GM21825 (cell line): ENCODE measurements at regions not wholly inside any gene's neighbourhood (a gene's known extent, or its start where the extent isn't known, plus 50 kb on each side); places are given as distances from the start of the nearest gene placed in this dataset.
"Not testable (repeated sequence)": the region's sequence is repeated elsewhere in the genome, so short reads cannot be mapped to it uniquely, and the experiment has no call there.

Source experiments
- ATAC-seq: cut with Tn5 transposase; IDR thresholded peaks from one replicate; pipeline ENCODE4 v1.9.1; 2021; ENCODE audit warnings: mild to moderate bottlenecking, moderate library complexity; ENCODE audit not compliant: unreplicated experiment

- no peak for ATAC-seq
These were observed 443.1 kb upstream of the FMR1 start for GRCh38 chrX:147468600-147468999.

- no peak for ATAC-seq
These were observed 435.7 kb upstream of the FMR1 start for GRCh38 chrX:147476008-147476407.

GRCh38 chrX:147478899-147479298, 432.8 kb upstream of the FMR1 start:
- ATAC-seq: no peak

- ATAC-seq: no peak
These were observed 426.5 kb upstream of the FMR1 start for GRCh38 chrX:147485207-147485606.

GRCh38 chrX:147494365-147494764, 417.4 kb upstream of the FMR1 start:
- no peak for ATAC-seq

- no peak for ATAC-seq
These were observed 412.9 kb upstream of the FMR1 start for GRCh38 chrX:147498796-147499195.

GRCh38 chrX:147522981-147523380, 388.7 kb upstream of the FMR1 start:
- ATAC-seq: no peak

GRCh38 chrX:147533426-147533825, 378.3 kb upstream of the FMR1 start:
- no peak for ATAC-seq

GRCh38 chrX:147537172-147537571, 374.5 kb upstream of the FMR1 start:
- no peak for ATAC-seq

- ATAC-seq: not testable (repeated sequence)
These were observed 363.7 kb upstream of the FMR1 start for GRCh38 chrX:147548023-147548422.

- no peak for ATAC-seq
These were observed 361.5 kb upstream of the FMR1 start for GRCh38 chrX:147550217-147550616.

GRCh38 chrX:147559191-147559590, 352.5 kb upstream of the FMR1 start:
- ATAC-seq: no peak

- ATAC-seq: no peak
These were observed 346.5 kb upstream of the FMR1 start for GRCh38 chrX:147565237-147565636.

- no peak for ATAC-seq
These were observed 341.2 kb upstream of the FMR1 start for GRCh38 chrX:147570483-147570882.

GRCh38 chrX:147573266-147573665, 338.5 kb upstream of the FMR1 start:
- ATAC-seq: no peak

GRCh38 chrX:147602176-147602696, 309.5 kb upstream of the FMR1 start:
- ATAC-seq: no peak

GRCh38 chrX:147626605-147627004, 285.1 kb upstream of the FMR1 start:
- ATAC-seq: no peak

GRCh38 chrX:147635186-147635585, 276.5 kb upstream of the FMR1 start:
- ATAC-seq: no peak

GRCh38 chrX:147637190-147637589, 274.5 kb upstream of the FMR1 start:
- no peak for ATAC-seq

GRCh38 chrX:147646949-147647723, 264.6 kb upstream of the FMR1 start:
- ATAC-seq: no peak

- no peak for ATAC-seq
These were observed 235.9 kb upstream of the FMR1 start for GRCh38 chrX:147675819-147676218.

GRCh38 chrX:147679356-147680005, 232.2 kb upstream of the FMR1 start:
- no peak for ATAC-seq
